HG02973 (cell line): ENCODE measurements at regions not wholly inside any gene's neighbourhood (a gene's known extent, or its start where the extent isn't known, plus 50 kb on each side); places are given as distances from the start of the nearest gene placed in this dataset.
"Not testable (repeated sequence)": the region's sequence is repeated elsewhere in the genome, so short reads cannot be mapped to it uniquely, and the experiment has no call there.

Source experiments
- ATAC-seq: cut with Tn5 transposase; IDR thresholded peaks from one replicate; pipeline ENCODE4 v1.9.1; 2021; ENCODE audit warnings: moderate library complexity; ENCODE audit not compliant: unreplicated experiment

DNA sequence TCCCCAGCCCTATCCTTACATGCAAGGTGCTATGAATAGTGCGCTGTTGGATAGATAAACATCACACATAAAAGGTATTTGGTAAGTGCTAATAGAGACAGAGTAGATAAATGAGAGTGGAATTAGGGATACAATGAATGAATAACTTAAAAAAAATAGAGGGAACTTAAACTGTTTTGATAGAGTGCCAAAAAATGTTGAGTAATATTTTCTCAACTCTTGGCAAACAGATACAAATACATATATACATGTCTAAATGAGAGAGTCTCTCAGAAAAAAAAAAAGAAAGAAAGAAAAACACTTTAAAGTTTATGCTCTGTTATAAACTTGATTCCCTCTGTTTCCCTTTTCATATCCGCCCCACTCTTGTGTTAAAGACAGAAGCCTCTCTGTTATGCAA is 667.4 kb downstream of the ROBO2 start:
- no peak for ATAC-seq

DNA sequence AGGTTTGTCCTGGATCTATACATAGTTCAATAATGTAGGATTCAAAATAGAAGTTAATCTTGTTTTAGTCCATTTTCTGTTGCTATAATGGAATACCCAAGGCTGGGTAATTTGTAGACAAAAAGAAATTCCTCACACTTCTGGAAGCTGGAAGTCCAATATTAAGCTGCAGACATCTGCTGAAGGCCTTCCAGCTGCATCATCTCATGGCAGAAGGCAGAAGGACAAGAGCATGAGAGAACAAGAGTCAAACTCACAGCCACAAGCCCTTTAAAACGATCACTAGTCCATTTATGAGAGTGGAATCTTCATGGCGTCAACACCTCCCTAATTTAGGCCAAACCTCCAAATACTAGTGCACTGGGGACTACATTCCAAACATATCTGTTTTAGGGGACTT is 669.3 kb downstream of the ROBO2 start:
- no peak for ATAC-seq

DNA sequence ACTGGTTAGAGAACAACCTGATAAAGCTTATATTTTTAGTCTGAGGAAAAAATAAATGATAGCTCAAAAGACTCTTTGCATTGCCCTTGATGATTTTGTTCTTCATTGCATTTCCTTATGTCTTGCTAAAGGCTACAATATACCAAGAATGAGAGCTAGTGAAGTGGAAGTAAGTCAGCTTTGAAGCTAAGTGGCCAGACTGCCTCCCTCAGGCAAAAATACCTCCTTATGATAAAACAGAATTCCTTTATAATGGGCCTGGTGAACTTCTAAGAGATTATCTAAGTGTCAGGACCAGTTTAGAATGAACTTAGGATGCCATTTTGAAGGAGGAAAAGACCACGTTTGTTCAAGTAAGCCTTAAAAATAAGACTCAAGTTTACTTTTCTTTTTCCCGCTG is 678.4 kb downstream of the ROBO2 start:
- no peak for ATAC-seq

DNA sequence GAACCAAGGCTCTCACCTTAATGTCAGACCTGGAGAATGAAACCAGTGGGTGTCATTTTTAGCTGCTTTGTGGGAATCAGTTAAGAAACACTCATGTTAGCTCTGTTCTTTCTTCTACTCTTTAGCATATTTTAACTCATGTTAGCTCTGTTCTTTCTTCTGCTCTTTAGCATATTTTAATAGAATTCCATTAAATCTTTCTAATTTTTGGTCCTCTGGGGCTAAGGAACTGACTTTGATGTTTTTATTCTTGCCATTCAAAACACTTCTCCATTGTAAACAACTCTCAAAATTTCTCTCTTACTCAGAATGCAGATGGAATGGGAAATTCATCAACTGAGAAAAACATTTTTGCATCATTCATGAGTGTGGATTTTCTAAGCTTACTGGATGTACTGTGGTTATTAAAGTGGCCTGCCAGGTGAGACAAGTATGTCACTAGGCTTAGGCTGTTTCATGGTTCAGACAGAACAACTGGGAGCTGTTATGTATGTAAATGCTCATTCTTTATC is 680.6 kb downstream of the ROBO2 start:
- no peak for ATAC-seq

DNA sequence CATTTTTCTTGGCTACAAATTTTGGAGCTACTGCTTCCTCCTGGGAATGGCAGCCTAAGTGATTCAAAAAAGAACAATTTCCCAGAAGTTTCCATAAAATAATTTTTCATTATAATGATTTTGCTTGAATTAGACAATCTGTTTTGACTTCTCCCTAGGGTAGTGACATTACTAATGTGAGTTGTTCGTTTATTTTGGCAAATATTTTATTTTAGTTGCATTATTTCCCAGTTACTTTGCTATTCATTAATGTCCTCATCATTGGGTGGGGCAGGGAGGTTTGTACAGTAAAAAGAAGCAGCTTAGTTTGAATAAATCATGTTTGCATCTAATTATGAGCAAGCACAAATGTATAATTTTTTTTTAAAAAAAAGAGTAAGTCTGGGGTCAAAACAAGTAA is 686.6 kb downstream of the ROBO2 start:
- ATAC-seq, result no peak

DNA sequence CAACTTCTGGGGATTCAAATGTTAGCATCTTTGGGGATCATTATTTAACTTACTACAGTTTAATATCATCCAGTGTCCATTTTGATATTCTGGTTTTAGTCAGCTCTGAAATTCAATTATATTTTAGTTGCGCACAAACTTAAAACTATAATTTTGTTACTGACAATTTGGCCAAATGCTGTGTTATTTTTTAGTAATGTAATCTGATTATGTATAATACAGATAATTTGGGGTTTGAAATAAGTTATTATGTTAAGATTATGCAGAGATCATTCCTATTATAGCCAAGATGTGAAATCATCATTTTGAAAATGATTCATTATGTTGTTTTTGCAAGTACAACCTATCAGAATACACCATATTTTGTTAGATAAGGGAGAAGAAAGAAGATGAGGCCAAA is 706.1 kb downstream of the ROBO2 start:
- no peak for ATAC-seq

DNA sequence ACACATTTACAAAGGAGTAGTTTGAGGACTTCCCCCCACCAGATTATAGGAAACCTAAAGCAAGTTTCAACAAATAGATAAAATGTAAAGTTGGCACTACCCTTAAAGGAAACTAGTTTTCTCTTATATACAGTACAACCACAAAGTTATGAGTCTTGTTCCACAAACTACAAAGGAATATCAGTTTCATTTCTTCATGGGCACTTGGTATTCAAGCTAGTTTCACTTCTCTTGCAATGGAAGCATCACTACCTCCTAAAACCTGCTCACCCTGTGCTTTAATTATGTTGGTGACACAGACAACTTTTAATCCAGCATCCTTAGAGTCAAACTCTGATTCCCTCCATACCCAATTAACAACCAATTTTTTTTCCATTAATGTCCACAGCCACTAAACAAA is 707.0 kb downstream of the ROBO2 start:
- ATAC-seq, result no peak

DNA sequence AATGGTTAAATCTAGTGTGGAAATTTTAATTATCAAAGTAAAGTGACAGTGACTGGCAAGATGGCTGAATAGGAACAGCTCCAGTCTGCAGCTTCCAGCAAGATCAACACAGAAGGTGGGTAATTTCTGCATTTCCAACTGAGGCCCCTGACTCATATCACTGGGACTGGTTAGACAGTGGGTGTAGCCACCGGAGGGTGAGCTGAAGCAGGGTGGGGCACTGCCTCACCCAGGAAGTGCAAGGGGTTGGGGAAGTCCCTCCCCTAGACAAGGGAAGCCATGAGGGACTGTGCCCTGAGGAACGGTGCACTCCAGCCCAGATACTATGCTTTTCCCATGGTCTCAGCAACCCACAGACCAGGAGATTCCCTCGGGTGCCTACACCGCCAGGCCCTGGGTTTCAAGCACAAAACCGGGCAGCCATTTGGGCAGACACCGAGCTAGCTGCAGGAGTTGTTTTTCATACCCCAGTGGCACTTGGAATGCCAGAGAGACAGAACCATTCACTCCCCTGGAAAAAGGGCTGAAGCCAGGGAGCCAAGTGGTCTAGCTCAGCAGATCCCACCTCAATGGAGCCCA is 716.6 kb downstream of the ROBO2 start:
- not testable (repeated sequence) for ATAC-seq

DNA sequence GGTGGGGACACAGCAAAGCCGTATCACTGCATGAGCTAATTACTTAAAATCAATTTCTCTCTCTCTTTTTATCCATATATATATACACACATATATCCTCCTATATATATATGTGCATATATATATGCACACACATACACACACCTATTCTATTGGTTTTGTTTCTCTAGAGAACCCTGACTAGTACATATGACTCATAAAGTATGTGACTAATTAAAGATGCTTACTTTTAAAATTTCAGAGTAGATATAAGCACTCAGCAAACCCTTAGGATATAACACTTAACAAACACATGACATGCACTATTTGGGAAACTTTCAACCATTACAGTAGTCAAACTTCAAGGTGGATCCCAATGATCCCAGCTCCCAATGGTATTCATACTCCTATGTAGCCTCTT is 732.6 kb downstream of the ROBO2 start:
- no peak for ATAC-seq

DNA sequence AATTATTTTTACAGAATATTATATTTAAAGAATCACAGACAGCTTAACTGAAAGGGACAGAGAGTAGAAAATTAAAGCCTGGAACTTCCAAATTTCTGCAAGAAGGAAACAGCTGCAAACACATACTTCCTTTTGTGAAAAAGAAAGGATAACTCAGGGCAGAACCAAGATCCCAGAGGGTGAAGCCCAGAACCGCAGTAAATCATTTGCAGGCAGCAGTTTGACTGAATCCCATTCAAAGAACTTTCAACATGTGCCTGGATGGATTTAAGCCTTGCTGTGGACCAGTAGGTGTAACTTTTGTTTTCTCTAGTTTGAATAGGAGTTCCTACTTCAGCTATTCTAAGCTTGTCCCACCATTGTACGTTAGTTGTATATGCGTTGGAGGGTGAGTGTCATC is 733.2 kb downstream of the ROBO2 start:
- no peak for ATAC-seq

DNA sequence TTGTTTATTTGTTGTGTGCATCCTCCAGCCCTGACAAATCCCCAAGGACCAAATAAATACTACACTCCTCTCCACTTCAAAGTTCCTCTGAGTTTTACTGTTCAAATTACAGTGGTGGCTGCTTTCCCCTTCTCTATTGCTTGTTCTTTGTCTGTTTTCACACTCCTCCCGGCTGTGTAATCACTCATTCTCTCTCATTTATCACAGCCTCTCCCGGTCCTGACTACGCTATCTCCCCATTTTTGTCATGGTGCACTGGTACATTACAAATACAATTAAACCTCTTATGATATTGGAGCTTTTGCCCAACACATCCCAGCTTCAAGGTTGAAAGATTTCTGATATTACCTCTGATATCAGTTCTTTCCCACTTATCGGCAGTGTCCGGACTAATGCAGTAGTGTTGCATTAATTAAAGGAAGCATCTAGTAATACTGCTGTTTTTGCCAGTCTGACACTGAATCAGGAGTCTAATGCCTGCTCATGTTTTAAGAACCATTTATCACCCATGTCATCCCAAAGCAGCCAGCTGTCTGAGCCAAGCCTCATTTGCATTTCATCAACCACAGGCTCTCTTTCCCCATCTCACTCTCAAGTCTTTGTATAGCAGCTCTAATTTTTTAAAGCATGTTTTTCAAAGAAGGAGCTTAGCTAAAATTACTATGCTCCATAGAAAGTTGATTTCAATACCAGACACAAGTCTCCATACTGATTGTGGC is 740.5 kb downstream of the ROBO2 start:
- no peak for ATAC-seq

DNA sequence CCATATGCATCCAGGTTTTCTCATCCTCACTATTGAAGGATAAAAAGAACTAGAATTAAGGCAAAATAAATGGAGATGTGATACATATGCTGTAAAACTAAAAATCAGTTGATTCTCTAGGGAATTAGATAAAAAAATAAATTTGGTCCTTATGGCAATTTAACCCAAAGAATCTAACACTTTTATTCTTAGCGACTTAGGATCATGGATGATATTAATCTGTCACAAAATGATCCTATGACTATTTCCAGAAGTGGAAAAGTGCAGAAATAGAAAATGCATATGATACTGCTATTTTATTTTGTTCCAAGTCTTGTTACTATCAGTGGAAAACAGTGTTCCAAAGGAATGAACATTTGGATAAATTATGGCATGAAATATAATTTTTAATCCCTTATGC is 746.3 kb downstream of the ROBO2 start:
- ATAC-seq, result no peak

DNA sequence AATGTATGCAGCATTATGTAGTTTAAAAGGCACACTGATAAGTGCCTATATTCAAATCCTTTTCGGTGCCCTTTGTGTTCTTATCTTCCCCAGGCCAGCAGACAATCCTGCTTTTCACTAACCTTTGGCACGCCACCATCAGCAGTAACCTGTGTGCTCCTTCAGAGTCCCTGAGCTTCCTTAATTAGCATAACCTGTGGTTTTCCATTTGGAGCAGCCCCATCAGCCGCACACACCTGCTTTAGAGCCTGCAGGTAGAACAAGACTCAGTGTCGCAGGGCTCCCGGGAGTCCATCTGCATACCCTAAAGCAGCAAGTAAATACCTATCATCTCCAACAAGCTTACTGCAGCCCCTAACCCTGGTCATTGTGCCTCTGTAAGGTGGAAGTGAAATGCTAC is 755.1 kb downstream of the ROBO2 start:
- ATAC-seq, result no peak

DNA sequence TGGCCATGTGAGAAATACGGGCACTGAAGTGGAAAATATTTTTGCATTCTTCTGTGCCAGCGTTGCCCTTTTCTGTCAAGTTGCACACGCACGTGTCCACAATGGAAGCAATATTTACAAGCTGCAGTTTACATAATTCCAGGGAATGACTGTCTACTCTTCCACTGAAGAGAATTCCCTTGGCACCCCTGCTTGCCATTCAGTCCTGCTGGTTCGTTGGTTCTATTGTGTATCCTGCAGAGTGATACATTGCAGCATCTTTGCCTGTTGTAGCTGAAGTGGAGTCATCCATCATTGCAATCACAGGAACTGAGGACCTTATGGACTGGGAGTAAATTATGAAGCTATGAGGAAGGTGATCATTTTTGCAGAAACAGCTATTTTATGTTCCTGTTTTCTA is 759.4 kb downstream of the ROBO2 start:
- ATAC-seq, result no peak

DNA sequence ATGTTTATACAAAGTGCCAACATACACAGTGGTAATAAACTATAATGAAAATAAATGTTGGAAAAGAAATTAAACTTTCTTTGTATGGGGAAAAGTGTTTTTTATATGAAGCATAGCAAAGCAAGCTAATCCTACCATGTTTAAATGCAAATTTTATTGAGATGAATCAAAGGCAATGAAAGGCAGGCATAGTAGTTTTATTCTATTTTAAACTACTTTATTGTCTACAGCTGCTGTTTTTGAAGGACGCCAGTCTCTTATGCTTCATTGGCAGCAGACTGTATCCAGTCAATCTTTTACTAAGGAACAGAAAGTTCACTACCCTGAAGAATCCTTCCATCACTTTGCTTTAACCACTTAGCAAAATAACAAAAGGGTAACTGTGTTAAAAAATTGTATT is 761.0 kb downstream of the ROBO2 start:
- no peak for ATAC-seq

DNA sequence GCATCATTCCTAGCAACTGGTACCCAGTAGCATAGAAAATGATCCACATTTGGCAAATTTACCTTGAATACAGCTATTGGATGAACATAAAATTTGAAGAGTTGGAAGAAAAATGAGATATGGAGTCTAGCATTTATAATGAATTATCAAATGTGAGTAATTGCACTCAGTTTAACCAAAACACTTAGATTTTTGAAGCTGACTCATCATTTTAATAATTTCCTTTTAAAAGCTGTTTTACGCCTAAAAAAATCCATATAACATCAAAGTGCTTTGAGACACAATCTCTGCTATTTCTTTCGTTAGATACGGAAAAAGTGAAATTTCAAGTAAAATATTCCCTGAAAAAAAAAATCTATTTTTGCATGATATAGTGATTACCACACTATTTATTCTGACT is 767.4 kb downstream of the ROBO2 start:
- no peak for ATAC-seq

DNA sequence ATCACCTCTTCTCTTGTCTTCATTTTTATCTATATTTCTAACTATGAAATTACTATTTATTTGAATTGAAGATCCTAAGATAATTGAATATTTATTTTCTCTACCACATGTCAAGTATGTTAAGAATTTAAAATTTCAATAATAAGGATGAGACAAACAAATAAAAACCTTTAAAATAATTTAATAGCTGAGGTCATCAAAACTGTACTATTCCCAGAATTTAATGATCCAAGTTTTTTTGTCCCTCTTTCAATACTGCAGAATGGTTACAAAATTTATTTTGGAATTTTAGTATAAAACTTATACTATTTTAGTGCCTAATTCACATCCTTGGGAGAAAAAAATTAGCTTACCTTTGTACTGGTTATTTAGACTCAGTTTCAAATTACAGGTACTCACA is 774.9 kb downstream of the ROBO2 start:
- no peak for ATAC-seq

DNA sequence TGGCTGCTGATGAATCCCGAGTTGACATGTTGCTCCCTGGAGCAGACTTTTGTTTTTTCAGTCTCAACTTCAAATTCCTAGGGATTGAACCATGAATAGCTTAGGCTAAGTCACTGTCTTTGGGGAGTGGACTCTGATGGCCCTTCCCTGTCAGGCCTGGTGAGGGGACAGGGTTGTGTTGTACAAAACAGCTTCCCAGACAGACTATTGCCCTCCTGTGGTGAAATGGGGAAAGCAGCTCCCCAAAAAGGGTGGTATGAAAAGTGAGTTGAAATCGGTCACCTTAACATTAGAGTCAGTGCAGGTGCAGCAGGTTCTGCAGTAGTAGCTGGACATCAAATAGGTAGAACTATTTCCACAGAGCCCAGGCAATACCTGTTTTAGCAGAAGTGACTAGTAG is 775.6 kb downstream of the ROBO2 start:
- ATAC-seq, result no peak

DNA sequence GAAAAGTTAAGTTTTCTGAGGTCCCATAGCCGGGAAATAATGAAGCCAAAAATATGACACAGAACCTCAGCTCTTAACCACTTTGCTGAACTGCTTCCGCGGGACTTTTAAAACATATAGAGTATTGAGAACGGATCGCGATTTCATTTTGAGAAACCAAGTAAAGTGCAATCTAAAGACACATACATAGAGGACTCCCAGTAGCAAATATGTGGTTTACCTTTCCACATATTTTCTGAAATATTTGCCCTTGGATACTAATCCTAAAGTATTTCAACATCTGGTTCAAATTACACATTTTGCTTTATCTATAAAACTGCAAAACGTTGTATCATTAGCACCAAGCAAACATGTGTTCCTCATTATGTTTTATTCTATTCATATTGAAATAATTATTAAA is 776.5 kb downstream of the ROBO2 start:
- no peak for ATAC-seq

DNA sequence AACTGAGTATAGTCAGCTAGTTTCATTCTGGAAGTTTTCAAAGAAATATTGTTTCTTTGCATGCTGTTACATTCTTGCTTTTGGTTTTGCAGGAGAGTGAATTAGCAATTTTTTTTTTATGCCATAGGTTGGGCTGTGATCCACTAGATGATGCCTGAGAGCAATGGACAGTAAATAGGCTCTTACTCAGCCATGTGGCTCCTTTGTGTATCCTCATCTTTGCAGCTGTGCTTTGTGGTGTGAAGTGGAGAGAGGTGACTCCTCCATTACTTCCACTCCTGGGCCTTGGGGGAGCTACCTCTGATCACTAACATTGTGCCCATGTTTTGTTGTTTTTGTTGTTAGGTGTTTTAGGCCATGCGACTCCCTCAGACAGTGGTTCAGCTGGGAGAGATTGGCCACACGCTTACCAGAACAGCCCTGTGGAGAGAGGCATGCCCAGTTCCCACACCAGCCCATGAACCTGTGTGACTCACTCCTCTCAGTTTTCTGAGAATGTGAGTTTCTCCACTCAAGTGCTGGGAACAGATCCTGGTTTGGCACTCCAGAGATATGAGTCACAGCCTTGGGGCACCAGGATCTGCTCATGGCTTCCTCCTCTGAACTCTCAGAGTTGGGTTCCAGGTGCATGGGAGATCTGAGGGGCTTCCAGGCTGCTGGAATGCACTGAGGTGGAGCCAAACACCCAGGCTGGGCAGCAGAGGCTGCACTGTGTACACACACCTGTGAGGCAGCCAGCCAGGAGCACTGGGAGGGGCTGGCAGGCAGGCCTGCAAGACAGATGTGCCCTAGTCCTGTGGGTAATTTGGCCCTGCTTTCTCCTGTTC is 785.3 kb downstream of the ROBO2 start:
- ATAC-seq, result no peak

DNA sequence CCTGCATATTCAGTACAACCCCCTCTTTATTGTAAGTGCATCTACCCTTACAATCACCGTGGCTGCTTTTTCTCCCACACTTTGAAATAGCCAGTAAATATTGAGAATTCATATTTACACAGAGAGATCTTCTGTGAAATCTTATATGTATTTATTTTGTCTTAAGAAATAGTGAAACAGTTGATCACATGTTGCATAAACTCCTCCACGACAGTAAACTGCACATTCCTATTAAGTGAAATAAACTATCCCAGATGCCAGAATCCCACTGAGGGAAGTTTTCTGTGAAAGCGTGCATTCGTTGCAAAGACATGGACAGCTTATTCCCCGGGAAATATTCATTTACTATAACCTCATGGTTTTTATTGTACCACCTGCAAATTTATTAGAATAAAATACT is 796.0 kb downstream of the ROBO2 start:
- no peak for ATAC-seq

DNA sequence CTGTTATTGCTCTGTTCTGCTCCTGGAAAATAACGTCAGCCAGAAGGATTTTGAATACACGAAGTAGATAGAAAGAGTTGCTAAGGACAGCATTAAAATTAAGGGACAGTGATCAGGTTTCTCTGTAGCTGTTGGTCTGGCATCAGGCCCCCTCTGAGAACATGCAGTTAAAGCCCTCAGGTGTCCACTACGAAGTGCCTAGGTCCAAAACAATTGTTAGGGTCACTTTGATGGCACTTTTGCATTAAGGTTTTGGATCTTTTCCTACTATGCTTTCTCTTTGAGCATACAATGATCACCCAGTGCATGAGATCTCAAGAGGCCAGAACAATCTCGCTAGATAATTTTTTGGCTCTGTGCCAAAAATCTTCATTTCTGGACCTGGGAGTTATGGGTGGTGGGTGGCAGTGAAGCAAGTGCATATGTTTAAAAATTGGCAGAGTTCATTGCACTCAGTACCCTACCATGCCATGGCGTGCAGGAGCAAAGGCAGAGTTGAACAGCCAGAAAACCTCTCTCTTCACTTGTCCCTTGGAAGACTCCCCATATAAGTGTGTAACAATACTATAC is 797.6 kb downstream of the ROBO2 start:
- no peak for ATAC-seq
